Fibroblast of lung (primary cell): ENCODE measurements at regions not wholly inside any gene's neighbourhood (a gene's known extent, or its start where the extent isn't known, plus 50 kb on each side); places are given as distances from the start of the nearest gene placed in this dataset.

Source experiments
- CTCF ChIP-seq, 2 donors: IDR thresholded peaks in 1 of 2; conservative IDR thresholded peaks in 1 of 2; 1 replicate in 1 of 2; 2 replicates in 1 of 2; pipeline ENCODE4 v1.5.1; 2011 to 2012; ENCODE audit warnings: low read length in 2 of 2, control low read depth in 1 of 2, inconsistent platforms in 1 of 2, low read depth in 1 of 2, mild to moderate bottlenecking in 1 of 2
- EZH2 ChIP-seq: IDR thresholded peaks from 2 replicates; pipeline ENCODE4 v1.5.1; 2012; ENCODE audit warnings: low read length, control low read depth, mild to moderate bottlenecking; ENCODE audit errors: missing control alignments

DNA sequence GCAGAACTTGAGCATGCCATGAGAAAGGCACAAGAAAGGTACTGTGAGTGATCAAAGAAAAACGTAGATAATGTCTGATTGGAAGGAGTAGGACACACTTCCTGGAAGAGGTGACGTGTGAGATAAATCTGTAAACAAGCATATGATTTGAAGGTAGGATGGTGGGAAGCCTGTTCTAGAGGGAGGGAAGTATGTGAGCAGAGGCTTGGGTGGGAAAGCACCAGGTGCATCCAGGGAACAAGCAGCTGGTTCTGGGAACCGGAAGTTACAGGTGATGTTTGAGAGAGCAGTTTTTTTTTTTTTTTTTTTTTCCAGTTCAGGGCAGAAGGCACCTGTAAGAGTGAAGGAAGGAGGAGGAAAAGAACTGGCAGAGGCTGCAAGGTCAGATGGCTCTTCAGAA lies 116.6 kb upstream of the EFEMP1 start:
- TF ChIP-seq CTCF (conservative IDR thresholded peaks at IDR 0.05 in 1 of 2, IDR thresholded peaks at IDR 0.05 in 1 of 2; ENCODE audit: low read depth in 1 of 2, low read length in 2 of 2) (no peak), EZH2 (no peak)
